OCI-LY3 (cell line): ENCODE measurements at regions not wholly inside any gene's neighbourhood (a gene's known extent, or its start where the extent isn't known, plus 50 kb on each side); places are given as distances from the start of the nearest gene placed in this dataset.

Experiments
- H2AFZ ChIP-seq: fragments of 200-600, 300-600 bp; shearing (Covaris generic); 2 replicates; pipeline ENCODE4 v1.6.0; 2014; ENCODE audit warnings: antibody characterized with exemption, low read depth, low read length
- H3K27ac ChIP-seq: fragments of 200-600, 300-600 bp; sonication (generic); 2 replicates; pipeline ENCODE4 v1.5.1; 2014; ENCODE audit warnings: mild to moderate bottlenecking, low read length, moderate library complexity, mixed read lengths
- H3K27me3 ChIP-seq: fragments of 200-600, 300-600 bp; sonication (generic); 2 replicates; pipeline ENCODE4 v1.6.1; 2014; ENCODE audit warnings: low read depth, low read length, mixed read lengths
- H3K36me3 ChIP-seq: fragments of 200-600, 300-600 bp; sonication (generic); replicated peaks from 2 replicates; pipeline ENCODE3; 2014; ENCODE audit warnings: low read depth, low read length, mixed read lengths
- H3K4me1 ChIP-seq: fragments of 300-600, 200-600 bp; sonication (generic); 2 replicates; pipeline ENCODE4 v1.6.1; 2014; ENCODE audit warnings: low read length, mixed read lengths
- H3K4me2 ChIP-seq: fragments of 200-600, 300-600 bp; sonication (generic); 2 replicates; pipeline ENCODE4 v1.6.1; 2014; ENCODE audit warnings: low read length, mixed read lengths
- H3K4me3 ChIP-seq: fragments of 300-600, 200-600 bp; sonication (generic); 2 replicates; pipeline ENCODE4 v1.5.1; 2014; ENCODE audit warnings: antibody characterized with exemption, mild to moderate bottlenecking, low read length, moderate library complexity
- H3K79me2 ChIP-seq: fragments of 300-600, 200-600 bp; shearing (Covaris generic); 2 replicates; pipeline ENCODE4 v1.6.1; 2014; ENCODE audit warnings: mild to moderate bottlenecking, low read length, mixed read lengths
- H3K9ac ChIP-seq: fragments of 300-600, 200-600 bp; shearing (Covaris generic); 2 replicates; pipeline ENCODE4 v1.6.0; 2014; ENCODE audit warnings: mild to moderate bottlenecking, low read length, moderate library complexity
- H3K9me3 ChIP-seq: fragments of 200-600, 300-600 bp; shearing (Covaris generic); 2 replicates; pipeline ENCODE4 v1.6.1; 2014; ENCODE audit warnings: low read length, mixed read lengths; ENCODE audit not compliant: insufficient read depth
- H4K20me1 ChIP-seq: fragments of 200-600, 300-600 bp; sonication (generic); 2 replicates; pipeline ENCODE4 v1.6.1; 2016; ENCODE audit warnings: low read length, mixed read lengths; ENCODE audit not compliant: insufficient read depth
- CTCF ChIP-seq: fragments of 200-600, 300-600 bp; sonication (generic); IDR thresholded peaks from 2 replicates; pipeline ENCODE4 v1.5.1; 2014; ENCODE audit warnings: antibody characterized with exemption, low read length, low read depth
- EZH2phosphoT487 ChIP-seq: fragments of 200-600 bp; shearing (Covaris generic); IDR thresholded peaks from 2 replicates; pipeline ENCODE4 v1.6.1; 2018; ENCODE audit warnings: antibody characterized with exemption, mixed run types, low read depth

- Histone ChIP-seq H3K27me3 (no peaks in the 10 kb centered on the region), H3K9ac (no peak overlapping the region), H3K36me3 (no peaks in the 10 kb centered on the region), H3K27ac (no peak overlapping the region), H3K4me1 (no peaks in the 10 kb centered on the region), H2AFZ (no peak overlapping the region), H3K9me3 (no peaks in the 10 kb centered on the region), H3K4me3 (no peak overlapping the region), H3K79me2 (no peaks in the 10 kb centered on the region), H3K4me2 (no peak overlapping the region), H4K20me1 (no peaks in the 10 kb centered on the region)
- TF ChIP-seq EZH2phosphoT487, result no peak
- no peak for TF ChIP-seq CTCF
Observed at GRCh38 chr9:78158286-78158685, 77.6 kb upstream of the CEP78 start.

- Histone ChIP-seq H3K4me2 (no peak overlapping the region), H3K79me2 (no peaks in the 10 kb centered on the region), H3K27me3 (no peaks in the 10 kb centered on the region), H3K4me3 (no peak overlapping the region), H4K20me1 (no peaks in the 10 kb centered on the region), H2AFZ (no peak overlapping the region), H3K9me3 (no peaks in the 10 kb centered on the region), H3K4me1 (peaks cover 6% of the 10 kb centered on the region), H3K9ac (no peak overlapping the region), H3K36me3 (no peaks in the 10 kb centered on the region), H3K27ac (no peak overlapping the region)
- no peak for TF ChIP-seq CTCF
- no peak for TF ChIP-seq EZH2phosphoT487
Observed at GRCh38 chr9:78150983-78151356, 84.9 kb upstream of the CEP78 start.

- Histone ChIP-seq H3K79me2 (no peaks in the 10 kb centered on the region), H3K27me3 (no peaks in the 10 kb centered on the region), H3K9ac (no peak overlapping the region), H3K27ac (no peak overlapping the region), H3K9me3 (no peaks in the 10 kb centered on the region; the same call in 1 of the 2 replicates), H3K36me3 (peaks cover 3% of the 10 kb centered on the region), H3K4me2 (peak overlapping the region; percentile 64), H3K4me1 (peaks cover 6% of the 10 kb centered on the region), H3K4me3 (no peak overlapping the region), H4K20me1 (no peaks in the 10 kb centered on the region), H2AFZ (peak overlapping the region; percentile 86; the same call in 1 of the 2 replicates)
- TF ChIP-seq CTCF (no peak), EZH2phosphoT487 (no peak)
Observed at GRCh38 chr9:78150312-78150982, 85.4 kb upstream of the CEP78 start.

- Histone ChIP-seq H3K4me2 (peak overlapping the region; percentile 64), H3K36me3 (peaks cover 9% of the 10 kb centered on the region), H2AFZ (peak overlapping the region; percentile 86)
Observed at GRCh38 chr9:78149702-78150291, 86.1 kb upstream of the CEP78 start.

More at GRCh38 chr9:78149702-78150291, 86.1 kb upstream of the CEP78 start:
- no peaks in the 10 kb centered on the region; the same call in 1 of the 2 replicates for H3K9me3 ChIP-seq
- TF ChIP-seq EZH2phosphoT487, result no peak
- no peak for TF ChIP-seq CTCF
- peak overlapping the region; percentile 56 for H3K4me3 ChIP-seq
- no peak overlapping the region for H3K27ac ChIP-seq
- H3K27me3 ChIP-seq, result no peaks in the 10 kb centered on the region
- no peak overlapping the region for H3K9ac ChIP-seq
- H3K79me2 ChIP-seq, result no peaks in the 10 kb centered on the region
- H4K20me1 ChIP-seq, result no peaks in the 10 kb centered on the region
- H3K4me1 ChIP-seq, result peaks cover 10% of the 10 kb centered on the region
